ENCODE measurements at regions not wholly inside any gene's neighbourhood (a gene's known extent, or its start where the extent isn't known, plus 50 kb on each side); places are given as distances from the start of the nearest gene placed in this dataset.

DNA sequence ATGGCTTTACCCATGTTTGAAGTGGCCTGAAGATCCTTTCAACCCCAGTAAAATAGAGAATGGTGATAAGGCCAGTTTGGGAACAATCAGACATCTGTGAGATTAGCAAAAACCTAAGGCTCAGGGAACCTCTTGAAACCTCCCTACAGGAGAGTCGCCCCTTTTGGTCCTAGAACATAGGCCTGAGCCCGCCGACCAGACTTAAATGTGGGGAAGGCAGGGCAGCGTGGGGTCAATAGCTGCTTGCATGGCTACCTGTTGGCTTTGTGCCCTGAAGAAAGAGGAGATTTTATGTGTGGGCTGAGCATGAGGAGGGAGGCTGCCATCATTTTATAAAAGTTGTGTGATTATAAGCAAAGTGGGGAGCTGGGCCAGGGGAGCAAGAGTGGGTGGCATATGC is 97.6 kb upstream of the TBX20 start:
- WGBS (ENCODE audit: insufficient coverage): 89% methylated on average over 4 of the region's 4 CpGs
- no peaks in the 10 kb centered on the region for H3K4me1 Mint-ChIP-seq
- H3K36me3 Mint-ChIP-seq: no peaks in the 10 kb centered on the region
- DNase-seq (no peak), ATAC-seq (no peak)
- Histone ChIP-seq H3K27me3 (ENCODE audit: control insufficient read depth, insufficient read depth, low read length) (no peaks in the 10 kb centered on the region), H3K9me3 (ENCODE audit: control insufficient read depth, insufficient read depth, low read length) (no peaks in the 10 kb centered on the region), H3K4me1 (ENCODE audit: control insufficient read depth, insufficient read depth, low read length) (no peaks in the 10 kb centered on the region), H3K36me3 (ENCODE audit: control insufficient read depth, insufficient read depth, low read length) (no peaks in the 10 kb centered on the region), H3K4me3 (ENCODE audit: low read length) (no peak overlapping the region), H3K27ac (ENCODE audit: low read length) (no peak overlapping the region)
- TF ChIP-seq, protein P1, sequence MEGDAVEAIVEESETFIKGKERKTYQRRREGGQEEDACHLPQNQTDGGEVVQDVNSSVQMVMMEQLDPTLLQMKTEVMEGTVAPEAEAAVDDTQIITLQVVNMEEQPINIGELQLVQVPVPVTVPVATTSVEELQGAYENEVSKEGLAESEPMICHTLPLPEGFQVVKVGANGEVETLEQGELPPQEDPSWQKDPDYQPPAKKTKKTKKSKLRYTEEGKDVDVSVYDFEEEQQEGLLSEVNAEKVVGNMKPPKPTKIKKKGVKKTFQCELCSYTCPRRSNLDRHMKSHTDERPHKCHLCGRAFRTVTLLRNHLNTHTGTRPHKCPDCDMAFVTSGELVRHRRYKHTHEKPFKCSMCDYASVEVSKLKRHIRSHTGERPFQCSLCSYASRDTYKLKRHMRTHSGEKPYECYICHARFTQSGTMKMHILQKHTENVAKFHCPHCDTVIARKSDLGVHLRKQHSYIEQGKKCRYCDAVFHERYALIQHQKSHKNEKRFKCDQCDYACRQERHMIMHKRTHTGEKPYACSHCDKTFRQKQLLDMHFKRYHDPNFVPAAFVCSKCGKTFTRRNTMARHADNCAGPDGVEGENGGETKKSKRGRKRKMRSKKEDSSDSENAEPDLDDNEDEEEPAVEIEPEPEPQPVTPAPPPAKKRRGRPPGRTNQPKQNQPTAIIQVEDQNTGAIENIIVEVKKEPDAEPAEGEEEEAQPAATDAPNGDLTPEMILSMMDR (IDR thresholded peaks at IDR 0.05): no peak
- H3K9me3 Mint-ChIP-seq: no peaks in the 10 kb centered on the region
- intact Hi-C loops (cut with micrococcal nuclease): no loop called here
- no peak overlapping the region for H3K27ac Mint-ChIP-seq
- H3K27me3 Mint-ChIP-seq (ENCODE audit: low read depth in 2 of 2): peaks cover 11 to 13% of the 10 kb centered on the region in 2 donors
- H3K4me3 Mint-ChIP-seq: no peak overlapping the region

DNA sequence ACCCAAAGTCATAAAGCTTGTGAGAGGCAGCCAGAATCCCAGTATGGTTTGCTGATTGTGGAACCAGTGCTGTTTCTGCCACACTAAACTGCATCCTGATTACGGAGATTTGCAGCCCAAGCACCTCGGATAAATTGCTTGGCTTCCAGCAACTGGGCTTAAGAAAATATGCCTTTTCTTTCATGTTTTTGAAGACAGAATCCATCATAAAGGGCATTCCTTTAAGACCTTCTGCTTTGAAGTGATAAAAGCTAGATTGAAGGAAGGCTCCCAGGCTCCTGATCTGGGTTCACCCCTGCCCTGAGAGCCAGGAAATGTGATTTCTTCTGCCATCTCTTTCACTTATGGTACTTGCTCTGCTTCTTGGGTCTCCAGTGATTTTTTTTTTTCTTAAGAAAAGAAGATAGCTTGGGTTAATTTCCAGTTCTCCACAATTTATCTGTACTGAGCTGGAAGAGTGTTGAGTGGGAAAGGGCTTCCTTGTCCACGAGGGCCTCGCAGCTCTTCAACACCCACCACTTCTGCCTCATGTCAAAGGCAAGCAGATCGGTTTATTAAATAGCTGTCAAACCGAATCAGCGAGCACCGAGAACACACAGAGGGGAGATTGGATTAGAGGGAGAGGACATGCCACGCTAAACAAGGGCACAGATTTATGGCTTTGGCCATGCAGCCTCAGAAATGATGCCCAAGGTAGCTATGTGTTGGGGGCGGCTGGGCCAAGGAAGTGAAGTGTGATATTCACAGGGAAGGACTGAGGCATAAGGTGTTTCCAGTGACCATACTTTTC is 94.9 kb upstream of the TBX20 start:
- no peaks in the 10 kb centered on the region for H3K4me1 Mint-ChIP-seq
- no peak for ATAC-seq
- H3K36me3 Mint-ChIP-seq: no peaks in the 10 kb centered on the region
- H3K4me3 ChIP-seq (ENCODE audit: low read length): no peak overlapping the region
- H3K27ac Mint-ChIP-seq: no peak overlapping the region
- peaks cover 5 to 8% of the 10 kb centered on the region in 2 donors for H3K27me3 Mint-ChIP-seq (ENCODE audit: low read depth in 2 of 2)
- intact Hi-C loops (cut with micrococcal nuclease): no loop called here
- H3K4me3 Mint-ChIP-seq: no peak overlapping the region
- 88% methylated on average over 10 of the region's 10 CpGs for WGBS (ENCODE audit: insufficient coverage)
- no peaks in the 10 kb centered on the region for H3K27me3 ChIP-seq (ENCODE audit: control insufficient read depth, insufficient read depth, low read length)
- no peak overlapping the region for H3K27ac ChIP-seq (ENCODE audit: low read length)
- no peaks in the 10 kb centered on the region for H3K9me3 Mint-ChIP-seq
- TF ChIP-seq, protein P1 (IDR thresholded peaks at IDR 0.05): no peak
- no peaks in the 10 kb centered on the region for H3K4me1 ChIP-seq (ENCODE audit: control insufficient read depth, insufficient read depth, low read length)
- H3K9me3 ChIP-seq (ENCODE audit: control insufficient read depth, insufficient read depth, low read length): no peaks in the 10 kb centered on the region
- no peaks in the 10 kb centered on the region for H3K36me3 ChIP-seq (ENCODE audit: control insufficient read depth, insufficient read depth, low read length)
- no peak for DNase-seq

DNA sequence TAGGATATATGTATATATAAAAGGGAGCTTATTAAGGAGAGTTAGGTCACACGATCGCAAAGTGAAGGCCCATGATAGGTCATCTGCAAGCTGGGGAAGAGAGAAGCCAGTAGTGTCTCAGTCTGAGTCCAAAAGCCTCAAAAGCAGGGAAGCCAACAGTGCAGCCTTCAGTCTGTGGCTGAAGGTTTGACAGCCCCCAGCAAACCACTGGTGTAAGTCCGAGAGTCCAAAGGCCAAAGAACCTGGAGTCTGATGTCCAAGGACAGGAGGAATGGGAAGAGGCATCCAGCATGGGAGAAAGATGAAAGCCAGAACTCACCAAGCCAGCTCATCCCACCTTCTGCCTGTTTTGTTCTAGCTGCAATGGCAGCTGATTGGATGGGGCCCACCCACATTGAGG is 88.9 kb upstream of the TBX20 start:
- Mint-ChIP-seq H3K36me3 (no peaks in the 10 kb centered on the region), H3K4me3 (no peak overlapping the region), H3K4me1 (no peaks in the 10 kb centered on the region), H3K27me3 (ENCODE audit: low read depth in 2 of 2) (peaks cover 6 to 17% of the 10 kb centered on the region in 2 donors), H3K27ac (no peak overlapping the region), H3K9me3 (no peaks in the 10 kb centered on the region)
- ATAC-seq (no peak), DNase-seq (no peak)
- 92% methylated on average over 3 of the region's 3 CpGs for WGBS (ENCODE audit: insufficient coverage)
- Histone ChIP-seq H3K9me3 (ENCODE audit: control insufficient read depth, insufficient read depth, low read length) (no peaks in the 10 kb centered on the region), H3K36me3 (ENCODE audit: control insufficient read depth, insufficient read depth, low read length) (no peaks in the 10 kb centered on the region), H3K4me3 (ENCODE audit: low read length) (no peak overlapping the region), H3K27me3 (ENCODE audit: control insufficient read depth, insufficient read depth, low read length) (no peaks in the 10 kb centered on the region), H3K4me1 (ENCODE audit: control insufficient read depth, insufficient read depth, low read length) (no peaks in the 10 kb centered on the region), H3K27ac (ENCODE audit: low read length) (no peak overlapping the region)
- TF ChIP-seq, protein P1 (IDR thresholded peaks at IDR 0.05): no peak
- intact Hi-C loops (cut with micrococcal nuclease): no loop called here

DNA sequence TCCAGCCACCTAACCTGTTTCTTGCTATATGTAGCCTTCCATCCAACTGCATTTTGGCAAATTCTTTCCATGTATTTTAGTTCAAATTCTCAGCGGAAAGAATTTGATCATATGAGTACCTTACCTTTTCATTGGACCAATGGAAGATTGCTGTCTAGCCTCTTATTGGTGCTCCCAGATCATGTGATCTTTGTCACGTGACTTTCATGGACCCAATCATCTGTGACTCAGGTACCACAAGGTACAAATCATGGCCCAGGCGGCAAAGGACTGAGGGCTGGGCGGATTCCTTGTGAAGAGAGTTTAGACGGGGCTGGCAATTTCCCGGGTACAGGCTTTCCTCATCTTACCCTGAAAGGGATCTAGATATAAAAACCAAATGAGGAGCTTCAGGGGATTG is 85.9 kb upstream of the TBX20 start:
- Histone ChIP-seq H3K4me1 (ENCODE audit: control insufficient read depth, insufficient read depth, low read length) (no peaks in the 10 kb centered on the region), H3K9me3 (ENCODE audit: control insufficient read depth, insufficient read depth, low read length) (no peaks in the 10 kb centered on the region), H3K27ac (ENCODE audit: low read length) (no peak overlapping the region), H3K27me3 (ENCODE audit: control insufficient read depth, insufficient read depth, low read length) (no peaks in the 10 kb centered on the region), H3K4me3 (ENCODE audit: low read length) (no peak overlapping the region), H3K36me3 (ENCODE audit: control insufficient read depth, insufficient read depth, low read length) (no peaks in the 10 kb centered on the region)
- H3K27ac Mint-ChIP-seq: no peak overlapping the region
- no peaks in the 10 kb centered on the region for H3K36me3 Mint-ChIP-seq
- intact Hi-C loops (cut with micrococcal nuclease): no loop called here
- DNase-seq: no peak
- H3K9me3 Mint-ChIP-seq: no peaks in the 10 kb centered on the region
- TF ChIP-seq, protein P1 (IDR thresholded peaks at IDR 0.05): no peak
- H3K27me3 Mint-ChIP-seq (ENCODE audit: low read depth in 2 of 2): peaks cover 9 to 17% of the 10 kb centered on the region in 2 donors
- no peak overlapping the region for H3K4me3 Mint-ChIP-seq
- WGBS (ENCODE audit: insufficient coverage): 89% methylated on average over 6 of the region's 6 CpGs
- ATAC-seq: no peak
- no peaks in the 10 kb centered on the region for H3K4me1 Mint-ChIP-seq
